Activated T-cell treated with anti-CD3 and anti-CD28 coated beads for 48 hours (primary cell): ENCODE measurements at regions not wholly inside any gene's neighbourhood (a gene's known extent, or its start where the extent isn't known, plus 50 kb on each side); places are given as distances from the start of the nearest gene placed in this dataset.

Experiments
- DNase-seq: peaks from one replicate; pipeline ENCODE4 v3.0.0-alpha.2; 2020; ENCODE audit warnings: low read depth

DNA sequence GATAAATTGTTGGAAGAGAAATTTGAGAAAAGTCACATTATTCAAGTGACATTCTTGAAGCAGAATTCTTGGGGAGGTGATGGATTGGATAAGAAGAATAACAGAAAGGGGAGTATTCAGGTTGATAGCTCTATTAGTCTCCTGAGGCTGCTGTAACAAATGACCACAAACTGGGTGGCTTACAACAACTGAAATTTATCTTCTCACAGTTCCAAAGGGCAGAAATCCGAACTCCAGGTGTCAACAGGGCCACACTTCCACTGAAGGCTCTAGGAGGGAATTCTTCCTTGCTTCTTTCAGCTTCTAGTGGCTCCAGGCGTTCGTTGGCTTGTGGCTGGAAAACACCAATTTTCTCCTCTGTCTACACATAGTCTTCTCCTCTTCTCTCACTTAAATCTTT is 99.8 kb downstream of the TES start:
- DNase-seq, result no peak

DNA sequence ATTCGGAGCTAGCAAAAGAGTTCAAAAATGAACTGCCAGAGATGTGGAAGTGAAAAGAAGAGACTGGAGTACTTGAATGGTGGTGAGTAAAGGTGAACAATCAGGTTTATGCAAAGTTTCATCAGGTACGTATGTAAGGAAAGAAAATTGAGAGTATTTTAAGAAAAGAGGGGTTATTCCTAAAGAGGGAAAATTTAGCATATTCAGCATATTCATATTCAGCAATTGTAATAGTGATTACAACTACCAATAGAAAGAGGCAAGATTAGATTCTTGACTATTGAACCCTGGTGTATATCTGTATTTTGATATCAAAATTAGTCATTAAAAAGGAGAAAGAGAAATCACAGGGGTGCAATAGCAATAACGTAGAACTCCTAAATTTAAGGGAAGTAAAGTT is 100.9 kb downstream of the TES start:
- no peak for DNase-seq

DNA sequence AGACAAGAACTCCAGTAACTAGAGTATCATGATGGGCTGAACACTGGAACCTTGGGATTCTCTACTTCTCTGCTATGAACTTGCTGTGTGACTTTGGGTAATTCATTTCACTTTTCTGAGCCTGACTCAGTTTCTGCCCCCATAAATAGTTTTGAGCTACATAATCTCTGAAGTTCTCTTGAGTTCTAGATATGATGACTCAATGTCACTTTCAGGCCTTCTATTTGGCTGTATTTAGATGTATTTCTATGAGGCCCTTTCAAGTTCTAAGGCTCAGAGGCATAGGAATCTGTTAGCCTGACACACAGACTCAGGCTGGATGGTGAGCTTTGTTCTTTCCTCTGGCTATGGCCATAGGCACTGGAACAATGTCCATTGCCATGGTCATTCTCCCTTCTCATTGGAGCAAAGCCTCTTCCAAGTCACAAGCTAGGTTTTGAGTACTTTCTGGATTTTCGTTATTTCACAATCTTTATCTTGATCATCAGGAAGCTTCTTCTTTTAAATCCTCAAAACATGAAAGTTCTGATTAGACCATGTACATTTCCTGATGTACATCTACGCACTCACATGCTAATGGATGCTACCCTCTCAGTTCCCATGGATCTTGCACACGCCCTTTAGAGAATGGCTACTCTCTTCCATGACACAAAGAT is 101.6 kb downstream of the TES start:
- DNase-seq, result no peak

DNA sequence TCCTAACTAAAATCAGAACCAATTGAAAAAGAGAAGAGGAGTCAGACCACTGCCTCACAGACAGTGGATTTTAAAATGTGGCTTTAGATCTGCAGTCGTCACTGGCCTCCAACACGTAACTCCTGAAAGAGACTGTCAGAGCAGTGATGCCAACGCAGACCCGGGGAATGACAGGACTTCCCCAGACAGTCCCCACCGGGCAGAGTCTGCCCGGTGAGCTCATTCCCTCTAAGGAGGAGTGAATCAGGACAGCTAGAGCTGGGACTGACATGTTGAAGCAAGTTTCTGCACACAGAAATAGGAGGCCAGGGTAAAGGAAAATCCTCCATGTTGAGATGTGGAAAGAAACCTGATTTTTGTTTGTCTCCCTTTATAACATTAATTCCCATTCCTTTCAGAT is 105.0 kb downstream of the TES start:
- DNase-seq, result no peak

DNA sequence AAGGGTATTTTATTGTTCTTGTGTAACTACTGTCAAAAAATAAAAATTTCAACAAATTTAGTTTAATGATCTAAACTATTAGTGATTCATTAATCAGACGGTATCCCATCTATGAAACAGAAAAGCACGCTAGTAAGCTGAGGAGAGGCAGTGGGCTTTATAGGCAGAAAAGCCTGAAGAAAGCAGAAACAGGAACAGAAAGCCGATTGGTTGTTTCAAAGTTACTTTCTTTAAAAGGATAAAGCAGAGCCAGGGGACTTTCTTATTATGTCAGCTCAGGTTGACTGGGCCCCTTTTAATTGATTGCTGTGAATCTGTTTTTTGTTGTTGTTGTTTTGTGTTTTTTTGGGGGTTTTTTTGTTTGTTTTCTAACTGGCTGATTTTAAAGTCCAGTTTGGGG is 105.5 kb downstream of the TES start:
- no peak for DNase-seq

DNA sequence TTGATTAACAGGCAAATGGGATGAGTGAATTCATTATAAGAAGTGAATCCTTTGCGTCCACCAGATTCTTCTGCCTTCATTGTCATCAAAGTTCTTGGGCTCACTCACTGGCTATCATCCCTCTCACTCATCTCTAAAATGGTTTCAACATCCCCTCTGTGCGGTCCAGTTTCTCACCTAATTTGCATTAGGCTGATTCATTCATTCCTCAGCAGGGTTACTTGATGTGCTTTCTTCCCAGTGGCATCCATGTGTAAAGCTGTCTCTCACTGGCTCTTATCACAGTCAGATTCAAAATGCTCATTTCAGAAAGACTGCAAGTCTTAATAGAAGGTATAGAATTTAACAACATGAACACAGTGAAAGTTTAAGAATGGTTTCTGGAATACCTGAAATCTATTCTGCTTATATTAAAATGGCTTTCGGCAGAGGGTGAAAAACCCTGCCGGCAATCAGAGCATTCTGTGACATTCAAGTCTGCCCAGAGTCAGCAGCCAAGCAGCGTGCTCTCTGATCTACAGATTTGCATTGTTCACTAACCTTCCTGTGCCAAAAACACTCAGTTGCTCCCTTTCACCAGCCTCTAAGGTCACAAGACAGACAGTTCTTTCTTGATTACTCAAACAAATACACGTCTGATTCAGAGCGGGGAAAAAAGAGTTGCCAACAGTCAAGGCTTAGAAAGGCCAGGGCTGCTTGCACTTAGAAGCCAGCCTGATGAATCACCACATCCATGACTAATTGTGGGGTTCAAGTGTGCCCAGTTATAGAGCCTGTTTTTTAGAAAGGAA is 106.7 kb downstream of the TES start:
- DNase-seq, result peak; percentile 22

DNA sequence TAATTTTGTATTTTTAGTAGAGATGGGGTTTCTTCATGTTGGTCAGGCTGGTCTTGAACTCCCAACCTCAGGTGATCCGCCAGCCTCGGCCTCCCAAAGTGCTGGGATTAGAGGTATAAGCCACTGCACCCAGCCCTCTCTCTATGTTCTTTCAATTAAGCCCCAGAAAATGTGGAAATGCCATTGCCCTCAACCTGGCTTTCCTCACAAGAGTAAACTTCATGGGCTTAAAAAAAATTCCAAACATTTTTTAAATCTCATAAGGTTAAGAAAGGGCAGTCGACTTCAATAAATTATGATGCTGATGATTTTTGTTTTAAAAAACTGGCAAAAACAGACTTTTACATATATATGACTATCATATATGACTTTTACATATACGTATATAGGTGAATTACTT is 107.6 kb downstream of the TES start:
- DNase-seq, result no peak

DNA sequence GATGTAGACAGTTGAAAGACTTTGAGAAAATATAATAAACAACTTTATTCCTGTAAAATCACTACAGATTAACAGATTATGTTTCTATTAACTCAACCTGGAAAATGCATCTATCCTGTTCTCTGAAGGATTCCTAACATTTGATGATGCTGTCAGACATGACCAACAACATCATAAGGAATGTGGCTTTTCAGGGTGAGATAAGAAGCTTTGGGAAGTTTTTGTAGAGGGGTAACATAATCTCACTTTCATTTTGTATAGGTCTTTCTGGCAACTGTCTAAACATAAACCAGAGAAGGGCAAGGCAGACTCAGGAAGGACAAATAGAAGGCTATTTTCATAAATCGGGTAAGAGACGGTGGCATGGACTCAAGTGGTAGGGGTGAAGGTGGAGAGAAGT is 112.2 kb downstream of the TES start:
- no peak for DNase-seq

DNA sequence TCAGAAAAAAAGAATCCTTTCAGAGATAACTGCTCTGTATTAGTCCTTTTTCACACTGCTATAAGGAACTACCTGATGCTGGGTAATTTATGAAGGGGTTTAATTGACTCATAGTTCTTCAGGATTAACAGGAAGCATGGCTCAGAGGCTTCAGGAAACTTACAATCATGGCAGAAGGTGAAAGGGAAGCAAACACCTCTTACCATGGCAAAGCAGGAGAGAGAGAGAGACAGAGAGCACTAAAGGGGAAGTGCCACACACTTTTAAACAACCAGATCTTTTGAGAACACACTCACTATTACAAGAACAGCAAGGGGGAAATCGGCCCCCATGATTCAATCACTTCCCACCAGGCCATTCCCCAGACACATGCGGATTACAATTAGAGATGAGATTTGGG is 114.2 kb downstream of the TES start:
- no peak for DNase-seq

DNA sequence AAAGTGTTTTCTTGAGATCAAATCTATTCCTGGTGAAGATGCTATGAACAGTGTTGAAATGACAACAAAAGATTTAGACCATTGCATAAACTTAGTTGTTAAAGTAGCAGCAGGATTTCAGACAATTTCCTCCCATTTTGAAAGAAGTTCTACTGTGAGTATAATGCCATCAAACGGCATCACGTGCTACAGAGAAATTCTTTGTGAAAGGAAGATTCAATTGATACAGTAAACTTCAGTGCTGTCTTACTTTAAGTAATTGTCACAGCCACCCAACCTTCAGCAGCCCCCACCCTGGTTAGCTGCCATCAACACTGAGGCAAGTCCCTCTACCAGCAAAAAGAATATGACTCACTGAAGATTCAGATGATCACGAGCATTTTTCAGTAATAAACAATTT is 115.2 kb downstream of the TES start:
- no peak for DNase-seq

DNA sequence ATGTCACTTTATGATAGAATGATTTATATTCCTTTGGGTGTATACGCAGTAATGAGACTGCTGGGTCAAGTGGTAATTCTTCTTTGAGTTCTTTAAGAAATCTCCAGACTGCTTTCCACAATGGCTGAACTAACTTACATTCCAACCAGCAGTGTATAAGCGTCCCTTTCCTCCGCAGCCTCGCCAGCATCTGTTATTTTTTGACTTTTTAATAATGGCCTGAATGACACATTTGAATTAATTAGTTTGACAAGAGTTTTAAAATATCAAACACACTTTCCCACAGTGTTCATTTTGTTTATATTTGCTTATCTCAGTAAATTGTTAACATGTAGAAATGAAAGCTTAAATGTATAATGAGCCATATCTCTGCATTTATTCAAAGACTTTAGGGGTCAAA is 116.8 kb downstream of the TES start:
- no peak for DNase-seq

DNA sequence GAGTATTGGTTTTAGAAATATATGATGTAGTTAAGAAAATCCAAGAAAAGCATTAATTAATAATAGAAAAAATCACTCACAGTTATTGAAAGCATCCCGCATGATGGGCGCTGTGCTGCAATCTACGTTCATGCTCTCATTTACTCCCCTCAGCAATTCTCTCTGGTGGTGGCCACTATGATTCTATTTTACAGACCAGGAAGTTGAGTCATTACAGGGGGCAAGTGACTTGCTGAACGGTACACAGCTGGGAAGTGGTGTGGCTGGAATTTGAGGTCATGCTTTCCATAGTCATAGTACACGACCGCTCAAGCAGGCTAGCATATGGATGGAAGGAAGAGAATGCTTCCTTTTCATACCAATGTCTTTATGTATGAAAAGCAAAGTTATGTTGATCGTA is 117.4 kb downstream of the TES start:
- DNase-seq, result no peak

DNA sequence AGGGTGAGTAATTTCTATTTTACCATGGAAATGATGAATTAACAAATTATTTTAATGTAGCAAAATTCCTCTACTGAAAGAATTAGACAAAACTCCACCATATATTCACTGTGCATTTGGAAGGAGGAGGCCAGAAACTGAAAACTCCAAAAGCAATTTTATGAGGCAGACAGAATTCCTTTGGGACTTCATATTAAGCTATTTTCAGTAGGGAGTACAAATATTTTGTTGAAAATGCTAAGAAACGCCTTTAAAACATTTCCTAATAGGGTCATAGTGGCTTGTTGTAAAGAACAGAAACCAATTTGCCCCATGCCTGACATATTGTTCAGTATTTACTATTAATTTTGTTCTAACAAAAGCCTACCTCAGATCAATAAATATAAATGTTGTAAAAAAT is 117.8 kb downstream of the TES start:
- DNase-seq, result no peak

DNA sequence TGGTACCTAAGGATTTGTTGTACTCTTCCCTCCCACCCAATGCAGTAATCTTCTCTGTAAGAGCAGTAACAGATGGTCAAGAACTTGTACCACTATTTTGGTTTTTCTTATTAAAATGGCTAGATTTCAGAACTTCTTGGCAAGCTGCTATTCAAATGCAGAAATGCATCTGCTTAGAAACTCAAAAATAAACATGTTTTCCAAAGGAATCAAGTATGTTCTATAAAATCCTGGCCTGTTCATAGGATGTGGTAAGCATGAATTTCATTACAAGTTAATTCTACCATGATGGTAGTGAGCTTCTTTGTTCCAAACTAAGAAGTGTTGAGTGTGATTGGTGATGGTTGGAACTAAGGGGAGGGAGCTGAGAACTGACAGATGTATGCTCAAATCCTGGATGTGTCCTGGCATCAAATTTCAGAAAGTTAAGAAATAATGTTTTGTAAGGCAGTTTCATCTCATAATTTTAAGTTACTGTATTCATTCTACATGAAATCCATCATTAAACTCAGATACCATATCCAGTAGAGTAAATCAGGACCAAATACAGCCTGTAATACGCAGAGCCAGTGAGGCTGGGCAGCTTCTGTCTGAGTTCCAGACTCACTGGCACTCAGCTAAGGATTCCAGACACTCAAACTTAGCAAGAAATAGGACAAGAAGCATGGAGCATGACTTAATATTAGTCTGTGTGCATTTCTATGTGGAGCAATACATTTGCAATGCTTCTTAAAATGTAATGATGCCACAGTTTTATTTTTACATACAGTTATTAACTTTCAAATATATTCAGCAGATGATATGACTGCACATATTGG is 119.6 kb downstream of the TES start:
- DNase-seq, result no peak

DNA sequence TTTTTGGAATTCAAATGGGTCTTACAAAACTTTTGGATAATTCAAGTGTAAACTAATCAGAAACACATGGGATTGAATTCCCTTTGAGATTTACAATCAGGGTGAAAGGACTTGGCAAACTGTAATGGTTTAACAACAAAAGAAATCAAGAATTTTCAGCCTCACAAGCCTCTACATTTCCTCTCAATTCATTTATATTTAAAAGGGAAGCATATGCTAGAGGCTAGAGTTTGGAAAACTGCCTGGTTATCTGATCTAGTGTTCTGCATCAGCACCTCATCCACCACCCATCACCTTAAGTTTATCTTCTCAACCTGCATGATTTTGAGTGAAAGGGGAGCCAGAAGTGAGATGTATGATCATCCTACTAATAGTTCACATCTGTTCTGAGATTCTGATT is 120.7 kb downstream of the TES start:
- no peak for DNase-seq

DNA sequence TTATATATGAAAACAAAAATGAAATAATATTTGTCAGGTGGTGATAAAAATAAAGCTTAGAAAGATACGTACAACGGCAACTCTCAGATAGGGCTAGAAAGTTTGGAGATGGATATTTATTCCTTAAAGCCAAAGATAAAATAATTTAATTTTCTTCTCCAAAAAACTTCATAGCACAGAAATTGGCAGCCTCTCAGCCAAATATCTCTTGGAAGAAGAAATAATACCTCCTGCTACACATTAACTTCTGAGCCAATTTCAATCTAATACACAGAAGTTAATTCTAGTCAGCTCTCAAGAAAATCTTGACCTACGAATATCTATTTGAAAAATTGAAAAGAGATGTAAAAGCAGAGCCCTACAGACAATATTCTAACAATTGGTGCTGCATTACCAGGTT is 122.4 kb downstream of the TES start:
- no peak for DNase-seq

DNA sequence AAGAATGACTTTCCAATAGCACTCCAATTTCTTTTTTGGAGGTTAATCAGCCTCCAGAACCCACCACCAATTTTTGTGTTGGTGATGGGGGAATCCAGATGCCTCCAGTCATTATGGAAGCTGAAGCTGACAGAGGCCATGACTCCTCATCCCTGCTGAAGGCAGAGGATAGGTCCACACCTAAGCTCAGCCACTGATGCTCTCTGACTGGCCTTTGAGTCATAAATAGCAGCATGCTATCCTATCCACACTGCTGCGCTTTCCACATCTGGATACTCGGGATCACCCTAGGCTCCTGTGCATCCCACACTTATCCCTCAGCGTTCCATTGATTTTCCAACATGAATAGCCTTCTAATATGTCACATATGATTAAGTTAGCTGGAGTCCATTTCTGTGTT is 124.2 kb downstream of the TES start:
- no peak for DNase-seq

DNA sequence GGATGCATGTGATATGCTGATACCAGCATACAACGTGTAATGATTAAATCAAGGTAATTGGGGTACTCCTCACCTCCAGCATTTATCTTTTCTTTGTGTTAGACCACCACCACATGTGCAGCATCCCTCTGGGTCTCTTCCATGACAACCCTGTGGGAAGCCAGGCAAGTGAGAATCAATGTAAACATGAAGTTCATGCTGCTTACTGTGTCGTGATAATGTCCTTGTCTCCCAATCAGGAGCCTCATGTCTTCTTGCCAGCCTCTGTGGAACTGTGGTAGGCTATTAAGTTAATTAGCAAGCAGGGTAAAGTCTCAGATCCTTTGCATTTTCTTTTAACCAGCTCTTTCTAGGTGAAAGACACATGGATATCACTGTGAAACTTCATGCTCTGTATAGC is 126.7 kb downstream of the TES start:
- DNase-seq, result no peak

DNA sequence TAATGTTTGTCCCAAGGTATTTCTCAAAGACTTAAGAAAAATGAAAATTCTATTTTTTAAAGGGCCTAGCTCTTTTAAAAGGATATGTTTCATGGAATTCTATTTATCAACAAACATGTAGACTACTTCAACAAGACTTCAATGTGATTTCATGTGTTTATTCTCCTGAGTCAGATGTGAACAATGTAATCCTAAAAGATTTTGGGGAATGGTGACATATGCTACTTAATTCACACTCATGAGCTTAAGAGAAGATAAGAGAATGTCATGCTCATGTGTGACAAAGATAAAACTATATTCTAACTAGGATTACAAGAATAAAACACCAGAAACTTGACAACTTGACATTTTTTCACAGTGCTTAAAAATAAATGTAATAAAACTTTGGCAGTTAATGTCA is 127.5 kb downstream of the TES start:
- DNase-seq, result no peak

DNA sequence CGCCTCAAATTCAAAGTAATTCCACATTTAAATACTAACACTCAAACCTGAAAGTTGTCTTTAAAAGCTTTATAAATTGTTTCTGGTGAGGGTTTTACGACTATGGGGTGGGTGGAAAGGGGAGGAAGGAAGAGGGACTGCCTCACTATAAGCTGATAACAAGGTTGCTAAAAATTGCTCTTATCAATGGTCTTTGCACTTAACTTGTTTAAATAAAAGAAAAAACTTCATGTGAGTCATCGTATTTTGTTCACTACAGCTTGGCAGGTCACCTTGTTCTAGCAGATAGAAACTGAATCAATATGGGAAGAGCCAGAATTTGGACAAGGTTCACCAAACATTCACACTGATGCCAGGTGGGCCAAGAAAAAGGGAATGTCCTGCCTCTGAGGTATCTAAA is 129.2 kb downstream of the TES start:
- no peak for DNase-seq

DNA sequence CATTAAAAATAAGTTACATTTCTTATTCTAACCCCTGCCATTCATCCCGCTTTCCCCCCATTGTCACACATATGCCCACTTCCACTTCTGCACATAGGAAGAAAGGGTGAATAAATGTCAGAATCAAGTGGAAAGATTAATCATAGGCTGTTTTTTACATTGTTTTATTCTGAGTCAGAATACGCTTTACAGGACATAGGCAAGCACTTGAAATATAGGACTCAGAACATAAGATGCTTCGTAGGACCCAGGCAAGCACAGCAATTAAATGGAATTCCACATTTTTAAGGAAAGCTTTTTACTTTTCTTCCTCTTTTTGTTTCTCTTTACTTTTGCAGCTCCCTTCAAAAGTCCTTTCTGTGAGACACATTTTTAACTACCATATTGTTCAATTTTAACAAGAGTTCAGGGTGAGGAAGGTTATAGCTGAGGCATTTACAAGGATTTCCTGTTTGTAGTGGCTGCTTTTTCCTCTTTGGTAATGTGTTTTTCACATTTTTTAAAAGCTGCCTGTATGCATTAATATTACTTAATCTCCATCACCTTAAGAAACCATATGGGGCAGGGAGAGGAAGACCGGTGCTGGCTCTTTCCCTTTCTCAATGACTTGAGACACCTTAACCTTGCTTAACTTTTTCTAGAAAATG is 130.0 kb downstream of the TES start:
- DNase-seq, result no peak
